ENCODE measurements at regions not wholly inside any gene's neighbourhood (a gene's known extent, or its start where the extent isn't known, plus 50 kb on each side); places are given as distances from the start of the nearest gene placed in this dataset.
"Not testable (repeated sequence)": the region's sequence is repeated elsewhere in the genome, so short reads cannot be mapped to it uniquely, and the experiment has no call there.

- DNase-seq, result no peak
Observed at GRCh38 chr11:80719292-80719646, 1278.4 kb upstream of the TENM4 start.

DNA sequence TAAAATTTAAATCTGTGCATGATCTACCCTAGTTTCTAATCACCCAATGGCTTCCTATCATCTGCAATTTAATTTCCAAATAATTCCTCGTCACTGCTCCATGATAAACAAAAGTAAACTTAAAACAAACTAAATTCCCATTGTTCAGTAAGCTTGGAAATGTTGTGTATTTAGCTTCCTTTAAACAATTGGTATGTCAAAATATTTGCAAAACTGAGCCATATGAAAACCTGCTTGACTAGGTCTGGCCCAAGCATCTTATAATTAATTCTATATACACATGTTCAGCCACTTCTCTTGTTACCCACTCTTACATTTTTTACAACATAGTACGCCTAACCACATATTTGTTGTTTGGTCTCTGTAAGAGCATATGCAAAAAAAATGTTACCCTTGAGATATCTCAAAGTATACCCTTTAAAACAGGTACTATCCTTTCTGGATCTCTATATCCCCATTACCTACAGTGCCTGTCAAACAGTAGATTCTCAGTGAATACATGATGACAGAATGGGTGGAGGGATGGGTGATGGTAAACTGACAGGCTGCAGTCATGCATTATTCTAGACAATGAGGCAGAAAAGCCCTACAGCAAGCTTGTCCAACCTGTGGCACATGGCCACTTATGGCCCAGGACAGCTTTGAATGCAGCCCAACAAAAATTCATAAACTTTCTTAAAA, 1277.9 kb upstream of the TENM4 start:
- no peak for DNase-seq

DNA sequence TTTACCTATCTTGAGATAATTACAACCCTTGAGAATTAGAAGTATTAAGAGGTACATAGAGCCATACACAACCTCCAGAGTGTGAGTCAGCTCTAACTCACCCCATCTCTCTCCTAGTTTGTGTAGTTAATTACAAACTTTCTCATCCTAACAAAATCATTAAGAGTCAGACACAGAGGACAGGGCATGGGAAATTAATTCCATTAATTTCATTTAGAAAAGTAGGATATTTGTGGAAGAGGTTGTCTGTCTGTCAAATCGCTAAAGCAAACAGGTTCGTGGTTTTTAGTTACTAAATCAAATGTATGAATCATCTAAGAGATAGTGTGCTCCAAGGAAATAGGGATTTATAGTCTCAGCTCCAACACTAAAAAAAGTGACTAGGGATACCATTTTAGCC, 1261.4 kb upstream of the TENM4 start:
- DNase-seq, result no peak

DNA sequence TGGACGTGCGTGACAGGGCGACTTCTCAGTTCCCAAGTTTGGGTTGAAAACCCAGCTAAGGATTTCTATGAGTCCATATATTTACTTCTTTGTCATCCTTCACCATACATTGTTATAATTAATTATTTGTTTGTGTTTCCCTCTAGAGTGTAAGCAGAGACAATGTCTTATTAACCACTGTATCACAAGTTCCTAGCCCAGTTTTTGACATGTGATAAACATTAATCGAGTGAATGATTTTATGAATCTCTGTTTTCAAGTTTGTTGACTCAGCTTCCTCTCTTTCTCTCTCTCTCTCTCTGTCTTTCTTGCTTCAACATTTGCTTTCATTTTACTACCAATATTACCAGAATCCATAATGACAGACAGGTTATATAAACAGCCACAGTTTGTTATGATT, 1259.6 kb upstream of the TENM4 start:
- DNase-seq, result no peak

GRCh38 chr11:80699406-80700177, 1258.8 kb upstream of the TENM4 start:
- not testable (repeated sequence) for DNase-seq

GRCh38 chr11:80698637-80699036, 1257.8 kb upstream of the TENM4 start:
- DNase-seq, result no peak

GRCh38 chr11:80694385-80694784, 1253.6 kb upstream of the TENM4 start:
- no peak for DNase-seq

- DNase-seq, result no peak
Observed at GRCh38 chr11:80687941-80688340, 1247.1 kb upstream of the TENM4 start.

GRCh38 chr11:80686889-80687288, 1246.1 kb upstream of the TENM4 start:
- DNase-seq, result no peak

DNA sequence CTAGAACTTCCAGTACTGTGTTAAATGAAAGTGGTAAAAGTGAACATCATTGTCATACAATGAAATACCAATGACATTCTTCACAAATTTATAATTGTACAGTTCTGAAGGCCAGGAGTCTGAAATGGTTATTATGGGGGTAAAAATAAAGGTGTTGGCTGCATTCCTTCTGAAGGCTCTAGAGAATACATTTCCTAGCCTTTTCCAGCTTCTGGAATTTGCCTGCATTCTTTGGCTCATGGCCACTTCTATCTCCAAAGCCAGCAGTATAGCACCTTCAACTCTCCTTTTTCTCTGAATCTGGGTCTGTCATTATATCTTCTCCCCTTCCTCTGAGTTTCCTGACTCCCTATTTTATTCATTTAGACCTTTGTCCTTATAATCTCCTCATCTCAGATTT, 1232.7 kb upstream of the TENM4 start:
- DNase-seq, result no peak

DNA sequence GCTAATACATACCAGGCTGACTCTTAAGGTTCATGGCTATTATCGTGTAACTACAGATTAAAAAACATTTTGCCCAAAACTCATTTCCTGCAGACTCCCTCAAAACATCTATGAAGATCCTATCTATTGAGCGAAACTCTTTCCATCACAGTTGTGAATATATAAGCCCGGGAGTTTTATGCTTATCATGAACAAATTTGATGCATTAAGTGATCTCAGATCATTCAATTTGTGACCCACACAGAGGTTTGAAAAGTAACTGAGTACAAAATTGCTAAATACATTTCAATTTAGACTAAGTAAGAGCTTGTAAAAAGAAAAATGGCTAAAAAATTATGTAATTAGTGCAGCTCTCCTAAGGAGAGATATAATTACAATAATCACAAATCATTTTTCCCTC, 1228.8 kb upstream of the TENM4 start:
- no peak for DNase-seq

GRCh38 chr11:80668039-80668438, 1227.2 kb upstream of the TENM4 start:
- no peak for DNase-seq

GRCh38 chr11:80655834-80656233, 1215.0 kb upstream of the TENM4 start:
- no peak for DNase-seq

DNA sequence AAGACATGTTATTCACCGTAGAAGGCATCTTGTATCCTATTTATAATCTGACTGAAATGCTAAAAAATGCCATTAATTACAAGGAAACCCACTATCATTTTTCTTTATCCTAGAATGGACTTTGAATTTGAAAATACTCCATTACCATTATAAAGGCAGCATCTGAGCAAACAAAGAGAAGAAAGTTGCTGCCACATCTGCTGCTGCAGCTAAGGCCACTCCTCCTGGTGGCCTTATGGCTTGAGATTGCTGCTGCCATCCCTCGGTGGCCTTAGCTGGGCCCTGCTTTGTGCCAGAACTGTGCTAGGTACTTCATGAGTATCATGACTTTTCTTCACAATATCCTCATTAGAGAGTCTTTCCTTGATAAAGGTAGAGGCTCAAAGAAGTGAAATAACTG, 1210.1 kb upstream of the TENM4 start:
- no peak for DNase-seq

- no peak for DNase-seq
Observed at GRCh38 chr11:80649186-80649585, 1208.4 kb upstream of the TENM4 start.

DNA sequence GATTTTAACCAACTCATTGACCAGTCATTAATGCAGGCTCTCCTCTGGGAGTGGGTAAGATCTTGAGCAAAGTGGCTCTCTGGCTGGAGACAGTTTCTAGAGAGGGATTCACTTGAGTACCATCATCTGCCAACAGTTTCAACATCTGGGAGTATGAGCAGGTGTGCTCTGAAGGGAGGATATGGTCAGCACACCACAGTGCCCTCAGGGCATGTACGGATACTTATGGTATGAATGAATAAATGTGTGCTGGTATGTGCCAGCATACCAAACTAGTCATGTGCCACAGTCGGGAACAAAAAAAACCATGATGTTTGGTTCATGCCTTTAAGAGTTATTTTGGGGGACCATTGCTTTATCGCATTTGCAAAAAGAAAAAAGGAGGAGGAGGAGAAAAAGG, 1197.5 kb upstream of the TENM4 start:
- DNase-seq, result no peak

- no peak for DNase-seq
Observed at GRCh38 chr11:80637571-80637970, 1196.7 kb upstream of the TENM4 start.

- no peak for DNase-seq
Observed at GRCh38 chr11:80636999-80637398, 1196.2 kb upstream of the TENM4 start.

DNA sequence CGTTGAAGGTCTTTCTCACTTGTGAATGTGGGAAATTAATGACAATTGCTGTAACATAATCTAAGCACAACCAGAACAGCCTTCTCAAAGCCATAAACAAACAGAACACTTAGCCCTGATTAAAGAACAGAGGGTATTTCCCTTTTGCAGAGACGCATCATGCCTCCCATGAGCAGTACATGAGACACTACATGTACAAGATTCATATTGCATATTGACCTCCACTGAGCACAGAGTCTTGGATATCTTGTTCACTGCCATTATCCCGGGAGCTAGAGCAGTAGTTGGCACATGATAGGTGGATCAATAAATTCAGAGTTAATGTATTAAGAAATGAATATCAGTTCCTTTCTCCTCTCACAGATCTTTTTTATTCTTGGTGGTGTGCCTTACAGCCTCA, 1194.3 kb upstream of the TENM4 start:
- no peak for DNase-seq

DNA sequence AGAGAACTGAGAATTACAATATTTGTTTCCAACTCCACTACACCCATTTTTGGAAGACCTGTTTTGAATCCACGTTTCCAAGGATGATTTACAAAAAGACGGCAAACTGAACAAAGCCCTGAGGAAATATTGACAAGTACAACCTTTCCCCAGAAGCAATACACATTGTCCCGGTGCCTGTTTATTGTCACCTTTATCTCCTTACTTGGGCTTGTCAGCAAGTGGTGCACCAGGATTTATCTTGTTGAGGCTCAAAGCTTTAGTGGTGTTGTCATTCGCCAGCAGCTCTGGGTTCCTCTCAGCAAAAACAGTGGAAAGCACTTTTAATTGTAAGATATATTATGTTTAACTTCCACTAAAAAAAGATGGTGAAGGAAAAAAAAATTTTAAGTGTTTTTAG, 1191.9 kb upstream of the TENM4 start:
- no peak for DNase-seq

DNA sequence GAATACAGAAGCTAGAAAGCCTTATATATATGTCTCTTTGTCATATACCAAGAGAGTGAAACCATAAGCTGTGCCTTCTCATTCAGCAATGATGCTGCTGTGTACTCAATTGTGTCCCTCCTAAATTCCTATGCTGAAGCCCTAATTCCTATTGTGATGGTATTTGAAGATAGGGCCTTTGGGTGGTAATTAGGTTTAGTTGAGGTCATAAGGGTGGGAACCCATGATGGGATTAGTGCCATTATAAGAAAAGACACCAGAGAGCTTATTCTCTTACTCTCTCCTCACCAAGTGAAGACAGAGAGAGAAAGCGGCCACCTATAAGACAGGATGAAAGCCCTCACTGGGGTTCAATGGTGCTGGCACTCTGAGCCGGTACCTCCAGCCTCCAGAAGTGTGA, 1191.3 kb upstream of the TENM4 start:
- no peak for DNase-seq

- no peak for DNase-seq
Observed at GRCh38 chr11:80629466-80629865, 1188.6 kb upstream of the TENM4 start.

GRCh38 chr11:80627364-80627763, 1186.5 kb upstream of the TENM4 start:
- DNase-seq, result no peak

DNA sequence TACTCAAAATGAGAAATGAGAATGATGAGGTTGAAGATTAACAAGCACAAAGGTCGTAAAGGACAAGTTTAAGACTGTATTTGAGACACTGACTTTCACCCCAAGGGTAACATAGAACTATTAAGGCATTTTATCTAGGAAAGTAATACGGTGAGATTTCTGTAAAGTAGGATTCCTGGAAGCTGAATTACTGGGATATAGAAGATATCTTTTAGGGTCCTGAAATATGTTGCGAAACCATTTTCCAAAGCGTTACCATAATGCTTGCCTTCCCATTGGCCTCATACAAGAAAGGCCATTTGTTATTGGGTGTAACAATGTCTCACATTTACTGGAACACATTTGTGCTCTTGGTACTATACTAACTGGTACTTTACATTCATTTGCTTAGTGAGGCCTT, 1185.9 kb upstream of the TENM4 start:
- no peak for DNase-seq

GRCh38 chr11:80625563-80625962, 1184.7 kb upstream of the TENM4 start:
- DNase-seq, result no peak

All from NCI-H1105 treated with DMSO at 0.1 percent for 48 hours (cell line).